HG02943 (cell line): ENCODE measurements at regions not wholly inside any gene's neighbourhood (a gene's known extent, or its start where the extent isn't known, plus 50 kb on each side); places are given as distances from the start of the nearest gene placed in this dataset.

ENCODE experiments used
- ATAC-seq: cut with Tn5 transposase; IDR thresholded peaks from one replicate; pipeline ENCODE4 v1.9.1; 2021; ENCODE audit warnings: mild to moderate bottlenecking, low read depth, moderate library complexity; ENCODE audit not compliant: unreplicated experiment

- ATAC-seq = no peak
These were observed 1505.6 kb downstream of the BRD1 start for GRCh38 chr22:48321986-48322545.

GRCh38 chr22:48320683-48321451, 1506.8 kb downstream of the BRD1 start:
- ATAC-seq = no peak

- ATAC-seq = no peak
These were observed 1507.5 kb downstream of the BRD1 start for GRCh38 chr22:48320048-48320682.

GRCh38 chr22:48319321-48320047, 1508.2 kb downstream of the BRD1 start:
- no peak for ATAC-seq

- ATAC-seq = no peak
These were observed 1508.9 kb downstream of the BRD1 start for GRCh38 chr22:48318575-48319320.

GRCh38 chr22:48318173-48318572, 1509.5 kb downstream of the BRD1 start:
- ATAC-seq = no peak

GRCh38 chr22:48316257-48317250, 1511.1 kb downstream of the BRD1 start:
- ATAC-seq = no peak

GRCh38 chr22:48315439-48316256, 1512.0 kb downstream of the BRD1 start:
- no peak for ATAC-seq

- no peak for ATAC-seq
These were observed 1513.6 kb downstream of the BRD1 start for GRCh38 chr22:48314073-48314472.

- no peak for ATAC-seq
These were observed 1514.4 kb downstream of the BRD1 start for GRCh38 chr22:48313175-48313830.

- no peak for ATAC-seq
These were observed 1516.9 kb downstream of the BRD1 start for GRCh38 chr22:48310740-48311139.

GRCh38 chr22:48310289-48310688, 1517.4 kb downstream of the BRD1 start:
- no peak for ATAC-seq

- no peak for ATAC-seq
These were observed 1517.8 kb downstream of the BRD1 start for GRCh38 chr22:48309836-48310235.

GRCh38 chr22:48309115-48309705, 1518.5 kb downstream of the BRD1 start:
- ATAC-seq = no peak

GRCh38 chr22:48307931-48308330, 1519.7 kb downstream of the BRD1 start:
- ATAC-seq = no peak

GRCh38 chr22:48306785-48307510, 1520.7 kb downstream of the BRD1 start:
- ATAC-seq = no peak

GRCh38 chr22:48306284-48306683, 1521.4 kb downstream of the BRD1 start:
- no peak for ATAC-seq
